ENCODE measurements at regions not wholly inside any gene's neighbourhood (a gene's known extent, or its start where the extent isn't known, plus 50 kb on each side); places are given as distances from the start of the nearest gene placed in this dataset.

DNA sequence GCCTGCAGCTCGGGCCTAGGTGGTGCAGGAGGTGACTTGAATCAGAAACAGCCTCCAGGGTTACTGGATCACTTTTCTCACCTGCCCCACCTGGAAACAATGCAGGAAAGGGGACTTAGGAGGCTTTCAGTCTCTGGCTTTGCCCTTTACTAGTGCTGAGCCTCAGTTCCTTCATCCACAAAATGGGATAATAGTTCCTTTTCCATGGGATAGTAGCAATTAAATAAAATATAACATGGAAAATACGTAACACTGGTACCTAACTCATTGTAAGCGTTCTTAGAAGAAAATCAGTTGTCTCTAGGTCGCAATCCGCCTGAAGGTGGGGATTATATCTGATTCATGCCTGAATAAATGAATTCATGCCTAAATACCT lies 91.4 kb upstream of the CALM2 start:
- TF ChIP-seq CREB1 (IDR thresholded peaks at IDR 0.05; ENCODE audit: low read depth) (no peak), ZNF217 (IDR thresholded peaks at IDR 0.05) (no peak), MXI1 (IDR thresholded peaks at IDR 0.05; ENCODE audit: low read depth, low read length) (no peak), POLR2A (IDR thresholded peaks at IDR 0.05; ENCODE audit: low read depth, low read length) (no peak), RFX5 (IDR thresholded peaks at IDR 0.05; ENCODE audit: low read depth, low read length) (no peak)
- TF ChIP-seq, protein P1, sequence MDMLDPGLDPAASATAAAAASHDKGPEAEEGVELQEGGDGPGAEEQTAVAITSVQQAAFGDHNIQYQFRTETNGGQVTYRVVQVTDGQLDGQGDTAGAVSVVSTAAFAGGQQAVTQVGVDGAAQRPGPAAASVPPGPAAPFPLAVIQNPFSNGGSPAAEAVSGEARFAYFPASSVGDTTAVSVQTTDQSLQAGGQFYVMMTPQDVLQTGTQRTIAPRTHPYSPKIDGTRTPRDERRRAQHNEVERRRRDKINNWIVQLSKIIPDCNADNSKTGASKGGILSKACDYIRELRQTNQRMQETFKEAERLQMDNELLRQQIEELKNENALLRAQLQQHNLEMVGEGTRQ (IDR thresholded peaks at IDR 0.05; ENCODE audit: borderline replicate concordance, low read depth, low read length): no peak
- TF ChIP-seq, protein P2, sequence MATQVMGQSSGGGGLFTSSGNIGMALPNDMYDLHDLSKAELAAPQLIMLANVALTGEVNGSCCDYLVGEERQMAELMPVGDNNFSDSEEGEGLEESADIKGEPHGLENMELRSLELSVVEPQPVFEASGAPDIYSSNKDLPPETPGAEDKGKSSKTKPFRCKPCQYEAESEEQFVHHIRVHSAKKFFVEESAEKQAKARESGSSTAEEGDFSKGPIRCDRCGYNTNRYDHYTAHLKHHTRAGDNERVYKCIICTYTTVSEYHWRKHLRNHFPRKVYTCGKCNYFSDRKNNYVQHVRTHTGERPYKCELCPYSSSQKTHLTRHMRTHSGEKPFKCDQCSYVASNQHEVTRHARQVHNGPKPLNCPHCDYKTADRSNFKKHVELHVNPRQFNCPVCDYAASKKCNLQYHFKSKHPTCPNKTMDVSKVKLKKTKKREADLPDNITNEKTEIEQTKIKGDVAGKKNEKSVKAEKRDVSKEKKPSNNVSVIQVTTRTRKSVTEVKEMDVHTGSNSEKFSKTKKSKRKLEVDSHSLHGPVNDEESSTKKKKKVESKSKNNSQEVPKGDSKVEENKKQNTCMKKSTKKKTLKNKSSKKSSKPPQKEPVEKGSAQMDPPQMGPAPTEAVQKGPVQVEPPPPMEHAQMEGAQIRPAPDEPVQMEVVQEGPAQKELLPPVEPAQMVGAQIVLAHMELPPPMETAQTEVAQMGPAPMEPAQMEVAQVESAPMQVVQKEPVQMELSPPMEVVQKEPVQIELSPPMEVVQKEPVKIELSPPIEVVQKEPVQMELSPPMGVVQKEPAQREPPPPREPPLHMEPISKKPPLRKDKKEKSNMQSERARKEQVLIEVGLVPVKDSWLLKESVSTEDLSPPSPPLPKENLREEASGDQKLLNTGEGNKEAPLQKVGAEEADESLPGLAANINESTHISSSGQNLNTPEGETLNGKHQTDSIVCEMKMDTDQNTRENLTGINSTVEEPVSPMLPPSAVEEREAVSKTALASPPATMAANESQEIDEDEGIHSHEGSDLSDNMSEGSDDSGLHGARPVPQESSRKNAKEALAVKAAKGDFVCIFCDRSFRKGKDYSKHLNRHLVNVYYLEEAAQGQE (IDR thresholded peaks at IDR 0.05; ENCODE audit: low read depth, low read length): no peak
- TF ChIP-seq, protein P3, sequence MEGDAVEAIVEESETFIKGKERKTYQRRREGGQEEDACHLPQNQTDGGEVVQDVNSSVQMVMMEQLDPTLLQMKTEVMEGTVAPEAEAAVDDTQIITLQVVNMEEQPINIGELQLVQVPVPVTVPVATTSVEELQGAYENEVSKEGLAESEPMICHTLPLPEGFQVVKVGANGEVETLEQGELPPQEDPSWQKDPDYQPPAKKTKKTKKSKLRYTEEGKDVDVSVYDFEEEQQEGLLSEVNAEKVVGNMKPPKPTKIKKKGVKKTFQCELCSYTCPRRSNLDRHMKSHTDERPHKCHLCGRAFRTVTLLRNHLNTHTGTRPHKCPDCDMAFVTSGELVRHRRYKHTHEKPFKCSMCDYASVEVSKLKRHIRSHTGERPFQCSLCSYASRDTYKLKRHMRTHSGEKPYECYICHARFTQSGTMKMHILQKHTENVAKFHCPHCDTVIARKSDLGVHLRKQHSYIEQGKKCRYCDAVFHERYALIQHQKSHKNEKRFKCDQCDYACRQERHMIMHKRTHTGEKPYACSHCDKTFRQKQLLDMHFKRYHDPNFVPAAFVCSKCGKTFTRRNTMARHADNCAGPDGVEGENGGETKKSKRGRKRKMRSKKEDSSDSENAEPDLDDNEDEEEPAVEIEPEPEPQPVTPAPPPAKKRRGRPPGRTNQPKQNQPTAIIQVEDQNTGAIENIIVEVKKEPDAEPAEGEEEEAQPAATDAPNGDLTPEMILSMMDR (IDR thresholded peaks at IDR 0.05 in 2 of 3, conservative IDR thresholded peaks at IDR 0.05 in 1 of 3; ENCODE audit: control insufficient read depth in 2 of 3, extremely low read depth in 1 of 3, insufficient read depth in 1 of 3, low read depth in 3 of 3, low read length in 3 of 3): no peak

Data from GM12878 (cell line).